ENCODE measurements at regions not wholly inside any gene's neighbourhood (a gene's known extent, or its start where the extent isn't known, plus 50 kb on each side); places are given as distances from the start of the nearest gene placed in this dataset.
A peak's percentile ranks its signal among the peaks of the same experiment; 100 is the strongest.

DNA sequence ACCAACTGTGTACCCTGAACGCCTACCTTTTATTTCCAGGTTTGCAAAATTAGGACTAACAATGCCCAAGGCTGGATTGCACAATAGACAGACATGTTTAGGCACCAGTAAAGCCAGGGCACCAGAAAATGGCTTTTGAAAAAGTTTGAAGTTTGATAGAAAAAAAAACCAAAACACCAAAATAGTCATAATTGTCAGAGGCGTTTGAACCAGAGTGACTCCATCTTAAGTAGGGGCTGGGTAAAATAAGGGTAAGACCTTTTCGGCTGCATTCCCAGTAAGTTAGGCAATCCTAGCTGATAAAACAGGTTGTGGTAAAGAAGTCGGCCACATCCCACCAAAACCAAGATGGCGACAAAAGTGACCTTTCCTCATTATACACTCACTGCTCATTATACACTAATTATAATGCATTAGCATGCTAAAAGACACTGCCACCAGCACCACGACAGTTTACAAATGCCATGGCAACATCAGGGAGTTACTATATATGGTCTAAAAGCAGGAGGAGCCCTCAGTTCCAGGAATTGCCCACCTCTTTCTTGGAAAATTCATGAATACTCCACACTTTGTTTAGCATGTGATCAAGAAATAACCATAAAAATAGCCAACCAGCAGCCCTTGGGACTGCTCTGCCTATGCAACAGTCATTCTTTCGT, 71.2 kb upstream of the EPCAM start (continued):
- peak; percentile 86 to 99; a peak in 3 of 4 replicates for TF ChIP-seq SRF (CRISPR knock-in tag; IDR thresholded peaks at IDR 0.05)
- TF ChIP-seq ZNF668 (CRISPR knock-in tag; IDR thresholded peaks at IDR 0.05), result peak; percentile 98
- TF ChIP-seq ZNF780A (CRISPR knock-in tag; IDR thresholded peaks at IDR 0.05), result no peak
- TF ChIP-seq ZNF347 (CRISPR knock-in tag; IDR thresholded peaks at IDR 0.05; ENCODE audit: low read depth), result peak; percentile 81
- TF ChIP-seq PTTG1 (tag; IDR thresholded peaks at IDR 0.05; ENCODE audit: low read depth), result peak; percentile 98
- TF ChIP-seq CEBPB (tag; IDR thresholded peaks at IDR 0.05), result peak; percentile 94
- TF ChIP-seq BCL6 (CRISPR knock-in tag; IDR thresholded peaks at IDR 0.05), result peak; percentile 94
- peak; percentile 99 for TF ChIP-seq ZNF175 (CRISPR knock-in tag; IDR thresholded peaks at IDR 0.05; ENCODE audit: low read depth)
- no peak for TF ChIP-seq ZFX (CRISPR knock-in tag; IDR thresholded peaks at IDR 0.05)
- TF ChIP-seq, protein P1, sequence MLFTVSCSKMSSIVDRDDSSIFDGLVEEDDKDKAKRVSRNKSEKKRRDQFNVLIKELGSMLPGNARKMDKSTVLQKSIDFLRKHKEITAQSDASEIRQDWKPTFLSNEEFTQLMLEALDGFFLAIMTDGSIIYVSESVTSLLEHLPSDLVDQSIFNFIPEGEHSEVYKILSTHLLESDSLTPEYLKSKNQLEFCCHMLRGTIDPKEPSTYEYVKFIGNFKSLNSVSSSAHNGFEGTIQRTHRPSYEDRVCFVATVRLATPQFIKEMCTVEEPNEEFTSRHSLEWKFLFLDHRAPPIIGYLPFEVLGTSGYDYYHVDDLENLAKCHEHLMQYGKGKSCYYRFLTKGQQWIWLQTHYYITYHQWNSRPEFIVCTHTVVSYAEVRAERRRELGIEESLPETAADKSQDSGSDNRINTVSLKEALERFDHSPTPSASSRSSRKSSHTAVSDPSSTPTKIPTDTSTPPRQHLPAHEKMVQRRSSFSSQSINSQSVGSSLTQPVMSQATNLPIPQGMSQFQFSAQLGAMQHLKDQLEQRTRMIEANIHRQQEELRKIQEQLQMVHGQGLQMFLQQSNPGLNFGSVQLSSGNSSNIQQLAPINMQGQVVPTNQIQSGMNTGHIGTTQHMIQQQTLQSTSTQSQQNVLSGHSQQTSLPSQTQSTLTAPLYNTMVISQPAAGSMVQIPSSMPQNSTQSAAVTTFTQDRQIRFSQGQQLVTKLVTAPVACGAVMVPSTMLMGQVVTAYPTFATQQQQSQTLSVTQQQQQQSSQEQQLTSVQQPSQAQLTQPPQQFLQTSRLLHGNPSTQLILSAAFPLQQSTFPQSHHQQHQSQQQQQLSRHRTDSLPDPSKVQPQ (CRISPR knock-in tag; IDR thresholded peaks at IDR 0.05; ENCODE audit: borderline replicate concordance), result no peak
- TF ChIP-seq, protein P2, sequence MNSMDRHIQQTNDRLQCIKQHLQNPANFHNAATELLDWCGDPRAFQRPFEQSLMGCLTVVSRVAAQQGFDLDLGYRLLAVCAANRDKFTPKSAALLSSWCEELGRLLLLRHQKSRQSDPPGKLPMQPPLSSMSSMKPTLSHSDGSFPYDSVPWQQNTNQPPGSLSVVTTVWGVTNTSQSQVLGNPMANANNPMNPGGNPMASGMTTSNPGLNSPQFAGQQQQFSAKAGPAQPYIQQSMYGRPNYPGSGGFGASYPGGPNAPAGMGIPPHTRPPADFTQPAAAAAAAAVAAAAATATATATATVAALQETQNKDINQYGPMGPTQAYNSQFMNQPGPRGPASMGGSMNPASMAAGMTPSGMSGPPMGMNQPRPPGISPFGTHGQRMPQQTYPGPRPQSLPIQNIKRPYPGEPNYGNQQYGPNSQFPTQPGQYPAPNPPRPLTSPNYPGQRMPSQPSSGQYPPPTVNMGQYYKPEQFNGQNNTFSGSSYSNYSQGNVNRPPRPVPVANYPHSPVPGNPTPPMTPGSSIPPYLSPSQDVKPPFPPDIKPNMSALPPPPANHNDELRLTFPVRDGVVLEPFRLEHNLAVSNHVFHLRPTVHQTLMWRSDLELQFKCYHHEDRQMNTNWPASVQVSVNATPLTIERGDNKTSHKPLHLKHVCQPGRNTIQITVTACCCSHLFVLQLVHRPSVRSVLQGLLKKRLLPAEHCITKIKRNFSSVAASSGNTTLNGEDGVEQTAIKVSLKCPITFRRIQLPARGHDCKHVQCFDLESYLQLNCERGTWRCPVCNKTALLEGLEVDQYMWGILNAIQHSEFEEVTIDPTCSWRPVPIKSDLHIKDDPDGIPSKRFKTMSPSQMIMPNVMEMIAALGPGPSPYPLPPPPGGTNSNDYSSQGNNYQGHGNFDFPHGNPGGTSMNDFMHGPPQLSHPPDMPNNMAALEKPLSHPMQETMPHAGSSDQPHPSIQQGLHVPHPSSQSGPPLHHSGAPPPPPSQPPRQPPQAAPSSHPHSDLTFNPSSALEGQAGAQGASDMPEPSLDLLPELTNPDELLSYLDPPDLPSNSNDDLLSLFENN (IDR thresholded peaks at IDR 0.05; ENCODE audit: low read depth in 2 of 2, low read length in 2 of 2), result no peak
- no peak for TF ChIP-seq SAFB (IDR thresholded peaks at IDR 0.05; ENCODE audit: borderline replicate concordance, low read depth, low read length)
- peak; percentile 36 for TF ChIP-seq NEUROD1 (IDR thresholded peaks at IDR 0.05; ENCODE audit: borderline replicate concordance, low read depth, low read length, partially characterized antibody)
- TF ChIP-seq, protein P3, sequence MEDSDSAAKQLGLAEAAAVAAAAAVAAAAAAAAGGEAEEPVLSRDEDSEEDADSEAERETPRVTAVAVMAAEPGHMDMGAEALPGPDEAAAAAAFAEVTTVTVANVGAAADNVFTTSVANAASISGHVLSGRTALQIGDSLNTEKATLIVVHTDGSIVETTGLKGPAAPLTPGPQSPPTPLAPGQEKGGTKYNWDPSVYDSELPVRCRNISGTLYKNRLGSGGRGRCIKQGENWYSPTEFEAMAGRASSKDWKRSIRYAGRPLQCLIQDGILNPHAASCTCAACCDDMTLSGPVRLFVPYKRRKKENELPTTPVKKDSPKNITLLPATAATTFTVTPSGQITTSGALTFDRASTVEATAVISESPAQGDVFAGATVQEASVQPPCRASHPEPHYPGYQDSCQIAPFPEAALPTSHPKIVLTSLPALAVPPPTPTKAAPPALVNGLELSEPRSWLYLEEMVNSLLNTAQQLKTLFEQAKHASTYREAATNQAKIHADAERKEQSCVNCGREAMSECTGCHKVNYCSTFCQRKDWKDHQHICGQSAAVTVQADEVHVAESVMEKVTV (CRISPR knock-in tag; IDR thresholded peaks at IDR 0.05), result 0 out of 2 replicates have a peak, but pooled peaks have one; percentile 28
- TF ChIP-seq, protein P4, sequence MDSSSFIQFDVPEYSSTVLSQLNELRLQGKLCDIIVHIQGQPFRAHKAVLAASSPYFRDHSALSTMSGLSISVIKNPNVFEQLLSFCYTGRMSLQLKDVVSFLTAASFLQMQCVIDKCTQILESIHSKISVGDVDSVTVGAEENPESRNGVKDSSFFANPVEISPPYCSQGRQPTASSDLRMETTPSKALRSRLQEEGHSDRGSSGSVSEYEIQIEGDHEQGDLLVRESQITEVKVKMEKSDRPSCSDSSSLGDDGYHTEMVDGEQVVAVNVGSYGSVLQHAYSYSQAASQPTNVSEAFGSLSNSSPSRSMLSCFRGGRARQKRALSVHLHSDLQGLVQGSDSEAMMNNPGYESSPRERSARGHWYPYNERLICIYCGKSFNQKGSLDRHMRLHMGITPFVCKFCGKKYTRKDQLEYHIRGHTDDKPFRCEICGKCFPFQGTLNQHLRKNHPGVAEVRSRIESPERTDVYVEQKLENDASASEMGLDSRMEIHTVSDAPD (CRISPR knock-in tag; IDR thresholded peaks at IDR 0.05), result peak; percentile 92
- no peak for TF ChIP-seq RBM25 (IDR thresholded peaks at IDR 0.05; ENCODE audit: low read depth, low read length, severe bottlenecking)
- TF ChIP-seq TAF1 (IDR thresholded peaks at IDR 0.05; ENCODE audit: control insufficient read depth, extremely low read depth, insufficient read depth, low read length, severe bottlenecking), result no peak
- no peak for TF ChIP-seq MTA2 (IDR thresholded peaks at IDR 0.05; ENCODE audit: low read depth)
- no peak for TF ChIP-seq HDAC1 (IDR thresholded peaks at IDR 0.05)

Data from K562 (cell line).